Esophagus muscularis mucosa (tissue), 3 donors: ENCODE measurements at regions not wholly inside any gene's neighbourhood (a gene's known extent, or its start where the extent isn't known, plus 50 kb on each side); places are given as distances from the start of the nearest gene placed in this dataset.

ENCODE experiments used
- CTCF ChIP-seq, 3 experiments: fragments of 200-600 bp in 2 of 3; fragments of 450-650 bp in 1 of 3; sonication (generic) in 2 of 3; IDR thresholded peaks; one replicate each; pipeline ENCODE4 v1.5.1; 2017 to 2019; ENCODE audit warnings: antibody characterized with exemption in 3 of 3, mild to moderate bottlenecking in 2 of 3, moderate library complexity in 1 of 3
- POLR2A ChIP-seq: fragments of 450-650 bp; IDR thresholded peaks from one replicate; pipeline ENCODE4 v1.6.1; 2017; ENCODE audit warnings: antibody characterized with exemption, moderate library complexity, mild to moderate bottlenecking, low read depth
- POLR2AphosphoS5 ChIP-seq, 2 donors: sonication (generic); formaldehyde crosslinking; IDR thresholded peaks; one replicate each; pipeline ENCODE4 v1.6.1; 2017; ENCODE audit warnings: antibody characterized with exemption in 2 of 2

- no peak for TF ChIP-seq POLR2A
- no peak for TF ChIP-seq CTCF (IDR thresholded peaks at IDR 0.05)
- no peak for TF ChIP-seq POLR2AphosphoS5 (IDR thresholded peaks at IDR 0.05)
These were observed 51.0 kb upstream of the RFLNA start for GRCh38 chr12:124243936-124244335.
